ENCODE measurements at regions not wholly inside any gene's neighbourhood (a gene's known extent, or its start where the extent isn't known, plus 50 kb on each side); places are given as distances from the start of the nearest gene placed in this dataset.

DNA sequence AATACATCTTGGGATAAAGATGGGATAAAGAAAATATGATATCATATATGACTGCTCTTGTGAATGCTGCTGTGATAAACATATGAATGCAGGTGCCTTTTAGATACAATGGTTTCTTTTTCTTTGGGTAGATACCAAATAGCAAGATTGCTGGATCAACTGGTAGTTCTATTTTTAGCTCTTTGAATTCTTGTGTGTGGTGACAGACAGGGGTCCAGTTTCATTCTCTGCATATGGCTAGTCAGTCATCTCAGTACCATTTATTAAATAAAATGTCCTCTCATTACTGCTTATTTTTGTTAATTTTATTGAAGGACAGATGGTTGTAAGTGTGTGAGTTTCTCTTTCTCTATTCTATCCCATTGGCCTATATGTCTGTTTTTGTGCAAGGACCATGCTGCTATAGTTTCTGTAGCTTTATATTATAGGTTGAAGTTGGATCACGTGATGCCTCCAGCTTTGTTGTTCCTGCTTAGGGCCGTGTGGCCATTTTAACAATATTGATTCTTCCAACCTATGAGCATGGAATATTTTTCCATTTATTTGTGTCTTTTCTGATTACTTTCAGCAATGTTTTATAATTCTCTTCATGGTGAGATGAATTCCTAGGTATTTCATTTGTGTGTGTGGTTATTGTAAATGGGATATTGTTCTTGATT lies 1089.8 kb upstream of the CADM2 start:
- TF ChIP-seq, protein P1, sequence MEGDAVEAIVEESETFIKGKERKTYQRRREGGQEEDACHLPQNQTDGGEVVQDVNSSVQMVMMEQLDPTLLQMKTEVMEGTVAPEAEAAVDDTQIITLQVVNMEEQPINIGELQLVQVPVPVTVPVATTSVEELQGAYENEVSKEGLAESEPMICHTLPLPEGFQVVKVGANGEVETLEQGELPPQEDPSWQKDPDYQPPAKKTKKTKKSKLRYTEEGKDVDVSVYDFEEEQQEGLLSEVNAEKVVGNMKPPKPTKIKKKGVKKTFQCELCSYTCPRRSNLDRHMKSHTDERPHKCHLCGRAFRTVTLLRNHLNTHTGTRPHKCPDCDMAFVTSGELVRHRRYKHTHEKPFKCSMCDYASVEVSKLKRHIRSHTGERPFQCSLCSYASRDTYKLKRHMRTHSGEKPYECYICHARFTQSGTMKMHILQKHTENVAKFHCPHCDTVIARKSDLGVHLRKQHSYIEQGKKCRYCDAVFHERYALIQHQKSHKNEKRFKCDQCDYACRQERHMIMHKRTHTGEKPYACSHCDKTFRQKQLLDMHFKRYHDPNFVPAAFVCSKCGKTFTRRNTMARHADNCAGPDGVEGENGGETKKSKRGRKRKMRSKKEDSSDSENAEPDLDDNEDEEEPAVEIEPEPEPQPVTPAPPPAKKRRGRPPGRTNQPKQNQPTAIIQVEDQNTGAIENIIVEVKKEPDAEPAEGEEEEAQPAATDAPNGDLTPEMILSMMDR (IDR thresholded peaks at IDR 0.05; ENCODE audit: insufficient read depth, low read depth, low read length), result no peak
- no peak for TF ChIP-seq EZH2 (IDR thresholded peaks at IDR 0.05; ENCODE audit: insufficient read depth, low read length)
